ENCODE measurements at regions not wholly inside any gene's neighbourhood (a gene's known extent, or its start where the extent isn't known, plus 50 kb on each side); places are given as distances from the start of the nearest gene placed in this dataset.
"Not testable (repeated sequence)": the region's sequence is repeated elsewhere in the genome, so short reads cannot be mapped to it uniquely, and the experiment has no call there.

- TF ChIP-seq POLR2A (IDR thresholded peaks at IDR 0.05) (no peak), CTCF (IDR thresholded peaks at IDR 0.05) (no peak)
- WGBS (ENCODE audit: insufficient coverage, low coverage, low lambda C conversion rate, missing lambda C conversion rate) = 55% methylated on average over 8 of the region's 8 CpGs
- H3K27ac ChIP-seq = no peak overlapping the region
Measured at GRCh38 chr3:147514366-147515160, 105.4 kb downstream of the ZIC1 start.

GRCh38 chr3:147518465-147518864, 109.3 kb downstream of the ZIC1 start:
- no peak for ATAC-seq
- Histone ChIP-seq H3K4me3 (no peak overlapping the region), H3K27ac (no peak overlapping the region), H3K36me3 (no peaks in the 10 kb centered on the region), H3K9me3 (no peaks in the 10 kb centered on the region), H3K4me1 (no peaks in the 10 kb centered on the region), H3K27me3 (no peaks in the 10 kb centered on the region)
- intact Hi-C loops (cut with DNase I) = no loop called here
- 78% methylated on average over 6 of the region's 6 CpGs for WGBS (ENCODE audit: insufficient coverage, low coverage, low lambda C conversion rate, missing lambda C conversion rate)
- DNase-seq = no peak
- TF ChIP-seq CTCF (IDR thresholded peaks at IDR 0.05) (no peak), POLR2A (IDR thresholded peaks at IDR 0.05) (no peak)

More at GRCh38 chr3:147514366-147515160, 105.4 kb downstream of the ZIC1 start:
- Histone ChIP-seq H3K4me1 (no peaks in the 10 kb centered on the region), H3K9me3 (no peaks in the 10 kb centered on the region), H3K36me3 (no peaks in the 10 kb centered on the region), H3K4me3 (no peak overlapping the region), H3K27me3 (no peaks in the 10 kb centered on the region)
- ATAC-seq (no peak), DNase-seq (no peak)
- intact Hi-C loops (cut with DNase I) = no loop called here

GRCh38 chr3:147521646-147522045, 112.5 kb downstream of the ZIC1 start:
- WGBS (ENCODE audit: insufficient coverage, low coverage, low lambda C conversion rate, missing lambda C conversion rate) = 49% methylated on average over 3 of the region's 3 CpGs

GRCh38 chr3:147522780-147523179, 113.6 kb downstream of the ZIC1 start:
- DNase-seq; H3K27me3 ChIP-seq; intact Hi-C loops (cut with DNase I); H3K4me3 ChIP-seq; H3K36me3 ChIP-seq; H3K27ac ChIP-seq; H3K4me1 ChIP-seq; H3K9me3 ChIP-seq; ATAC-seq: not testable (repeated sequence)
- 31% methylated on average over 1 of the region's 1 CpG for WGBS (ENCODE audit: insufficient coverage, low coverage, low lambda C conversion rate, missing lambda C conversion rate)

More at GRCh38 chr3:147521646-147522045, 112.5 kb downstream of the ZIC1 start:
- Histone ChIP-seq H3K9me3 (no peaks in the 10 kb centered on the region), H3K27me3 (no peaks in the 10 kb centered on the region), H3K27ac (no peak overlapping the region), H3K4me3 (no peak overlapping the region), H3K36me3 (no peaks in the 10 kb centered on the region), H3K4me1 (no peaks in the 10 kb centered on the region)
- intact Hi-C loops (cut with DNase I) = no loop called here
- TF ChIP-seq CTCF (IDR thresholded peaks at IDR 0.05) (no peak), POLR2A (IDR thresholded peaks at IDR 0.05) (no peak)
- ATAC-seq = no peak
- no peak for DNase-seq

GRCh38 chr3:147529551-147529950, 120.4 kb downstream of the ZIC1 start:
- H3K9me3 ChIP-seq = no peaks in the 10 kb centered on the region
- 42% methylated on average over 2 of the region's 2 CpGs for WGBS (ENCODE audit: insufficient coverage, low coverage, low lambda C conversion rate, missing lambda C conversion rate)
- ATAC-seq (no peak), DNase-seq (no peak)
- TF ChIP-seq POLR2A (IDR thresholded peaks at IDR 0.05) = no peak
- TF ChIP-seq CTCF (IDR thresholded peaks at IDR 0.05) = no peak
- intact Hi-C loops (cut with DNase I) = no loop called here
- H3K27ac ChIP-seq = no peak overlapping the region
- H3K27me3 ChIP-seq = no peaks in the 10 kb centered on the region
- no peaks in the 10 kb centered on the region for H3K4me1 ChIP-seq
- H3K4me3 ChIP-seq = no peak overlapping the region
- H3K36me3 ChIP-seq = no peaks in the 10 kb centered on the region
